OCI-LY7 (cell line): ENCODE measurements at regions not wholly inside any gene's neighbourhood (a gene's known extent, or its start where the extent isn't known, plus 50 kb on each side); places are given as distances from the start of the nearest gene placed in this dataset.
A peak's percentile ranks its signal among the peaks of the same experiment; 100 is the strongest.

Source experiments
- BruUV-seq: library from RNA; stranded (reverse); fragments of 400-500 nt; replicated peaks from 2 replicates; lab custom pipeline; 2021; lab: Mats Ljungman, UMichigan
- CTCF ChIA-PET: fragments of 300-600 bp; sonication (Branson Sonifier 250); formaldehyde crosslinking; loops from one replicate; lab custom pipeline; 2022; ENCODE audit warnings: antibody characterized with exemption; ENCODE audit not compliant: unreplicated experiment; lab: Charles Lee
- POLR2A ChIA-PET: fragments of 300-600 bp; sonication (Branson Sonifier 250); formaldehyde crosslinking; loops from one replicate; lab custom pipeline; 2022; ENCODE audit warnings: antibody characterized with exemption; lab: Charles Lee
- DNase-seq: peaks from one replicate; pipeline ENCODE4 v3.0.0-alpha.2; 2015; ENCODE audit warnings: low spot score
- H2AFZ ChIP-seq: fragments of 200-600 bp; sonication (generic), shearing (Covaris generic); 2 replicates; pipeline ENCODE4 v1.6.1; 2014; ENCODE audit warnings: mild to moderate bottlenecking, antibody characterized with exemption, low read length, moderate library complexity
- H3K27ac ChIP-seq: fragments of 200-600 bp; sonication (generic); 2 replicates; pipeline ENCODE4 v1.5.1; 2014; ENCODE audit warnings: mixed run types, low read depth, mild to moderate bottlenecking, moderate library complexity, low read length, inconsistent platforms; ENCODE audit not compliant: poor library complexity, severe bottlenecking
- H3K36me3 ChIP-seq: fragments of 200-600 bp; sonication (generic); 2 replicates; pipeline ENCODE4 v1.6.1; 2014; ENCODE audit warnings: mild to moderate bottlenecking, antibody characterized with exemption, low read length, moderate library complexity, mixed read lengths; ENCODE audit not compliant: insufficient read depth
- H3K4me1 ChIP-seq: fragments of 200-600 bp; sonication (generic); 2 replicates; pipeline ENCODE4 v1.5.1; 2014; ENCODE audit warnings: mild to moderate bottlenecking, low read length; ENCODE audit not compliant: insufficient read depth, poor library complexity, severe bottlenecking
- H3K4me2 ChIP-seq: fragments of 200-600 bp; sonication (generic); 2 replicates; pipeline ENCODE4 v1.6.1; 2014; ENCODE audit warnings: mild to moderate bottlenecking, low read length
- H3K4me3 ChIP-seq: fragments of 200-600 bp; sonication (generic); 2 replicates; pipeline ENCODE4 v1.5.1; 2014; ENCODE audit warnings: mild to moderate bottlenecking, low read depth, low read length; ENCODE audit not compliant: poor library complexity, severe bottlenecking
- H3K79me2 ChIP-seq: fragments of 200-600 bp; sonication (generic); 2 replicates; pipeline ENCODE4 v1.6.1; 2016; ENCODE audit warnings: low read depth, mild to moderate bottlenecking, low read length, moderate library complexity, mixed read lengths; ENCODE audit not compliant: insufficient read depth
- H3K9me2 ChIP-seq: fragments of 200-600 bp; sonication (generic); 2 replicates; pipeline ENCODE4 v1.6.1; 2016; ENCODE audit warnings: mild to moderate bottlenecking, low read length, mixed read lengths; ENCODE audit not compliant: insufficient read depth
- H3K9me3 ChIP-seq: fragments of 200-600 bp; sonication (generic); 2 replicates; pipeline ENCODE4 v1.6.1; 2014; ENCODE audit warnings: mild to moderate bottlenecking, mixed run types, low read length, mixed read lengths
- H4K20me1 ChIP-seq: fragments of 200-600 bp; sonication (generic); 2 replicates; pipeline ENCODE4 v1.6.1; 2014; ENCODE audit warnings: mild to moderate bottlenecking, antibody characterized with exemption, low read length, moderate library complexity, mixed read lengths; ENCODE audit not compliant: insufficient read depth
- EZH2phosphoT487 ChIP-seq: fragments of 200-600 bp; sonication (generic); IDR thresholded peaks from 2 replicates; pipeline ENCODE4 v1.6.1; 2018; ENCODE audit warnings: low read depth, borderline replicate concordance, mild to moderate bottlenecking, mixed run types, antibody characterized with exemption, low read length, moderate library complexity, mixed read lengths
- intact Hi-C: fragments of 100-400 bp; cut with micrococcal nuclease; formaldehyde crosslinking; loops from one replicate; pipeline ENCODE4 v1.10.0; 2022; ENCODE audit not compliant: unreplicated experiment
- TF ChIP-seq, protein P1 (sequence below): fragments of 200-600 bp; sonication (generic); conservative IDR thresholded peaks from 2 replicates; pipeline ENCODE4 v1.5.1; 2014; ENCODE audit warnings: mild to moderate bottlenecking, antibody characterized with exemption, low read length, moderate library complexity, mixed read lengths

DNA sequence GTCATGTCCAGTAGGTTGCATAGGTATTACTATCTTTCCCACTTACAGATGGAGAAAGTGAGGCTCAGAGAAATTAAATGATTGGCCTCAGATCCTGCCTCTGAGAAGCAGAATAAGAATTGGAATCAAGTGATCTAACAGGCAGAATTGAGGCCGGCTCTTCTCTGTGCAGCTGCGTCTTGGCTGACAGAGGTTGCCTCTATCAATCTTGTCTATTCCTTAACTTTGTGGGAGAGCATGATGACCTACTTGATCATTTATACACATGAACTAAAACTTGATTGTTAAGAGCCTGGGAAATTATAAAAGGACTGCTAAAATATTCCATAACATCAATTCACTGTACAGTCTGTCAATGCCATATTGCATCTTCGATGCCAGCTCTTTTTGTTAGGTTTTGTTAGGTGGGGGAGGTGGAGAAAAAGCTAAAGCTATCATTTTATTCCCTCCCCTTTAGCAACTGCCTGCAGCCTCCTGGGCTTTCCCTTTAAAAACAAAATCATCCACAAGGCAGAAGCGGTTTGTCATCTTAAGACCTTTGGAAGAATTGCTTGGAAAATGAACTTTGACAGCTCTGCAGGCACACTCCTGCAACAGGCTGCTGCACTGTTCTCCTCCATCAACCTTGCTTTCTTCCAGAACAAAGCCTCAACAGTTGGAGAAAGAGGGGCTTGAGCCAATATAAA lies 247.4 kb downstream of the SMARCA2 start:
- Histone ChIP-seq H3K27ac (no peak overlapping the region), H3K36me3 (no peaks in the 10 kb centered on the region), H3K79me2 (no peaks in the 10 kb centered on the region), H3K9me3 (no peaks in the 10 kb centered on the region; the same call in 1 of the 2 replicates), H3K4me2 (0 out of 2 replicates have a peak overlapping the region, but pooled peaks have one; percentile 28), H3K4me1 (peaks cover 55% of the 10 kb centered on the region), H4K20me1 (no peaks in the 10 kb centered on the region), H3K4me3 (no peak overlapping the region), H2AFZ (no peak overlapping the region), H3K9me2 (no peaks in the 10 kb centered on the region)
- intact Hi-C loops = no loop called here
- ChIA-PET POLR2A (interaction anchor here (0.6 to 2.1 kb wide), 7 partner anchors 9 to 427 kb away, joined by 3 to 7 read pairs (median 3); no protein-coding TSS in a partner anchor), CTCF (no interaction called here)
- no peak for DNase-seq
- TF ChIP-seq, protein P1, sequence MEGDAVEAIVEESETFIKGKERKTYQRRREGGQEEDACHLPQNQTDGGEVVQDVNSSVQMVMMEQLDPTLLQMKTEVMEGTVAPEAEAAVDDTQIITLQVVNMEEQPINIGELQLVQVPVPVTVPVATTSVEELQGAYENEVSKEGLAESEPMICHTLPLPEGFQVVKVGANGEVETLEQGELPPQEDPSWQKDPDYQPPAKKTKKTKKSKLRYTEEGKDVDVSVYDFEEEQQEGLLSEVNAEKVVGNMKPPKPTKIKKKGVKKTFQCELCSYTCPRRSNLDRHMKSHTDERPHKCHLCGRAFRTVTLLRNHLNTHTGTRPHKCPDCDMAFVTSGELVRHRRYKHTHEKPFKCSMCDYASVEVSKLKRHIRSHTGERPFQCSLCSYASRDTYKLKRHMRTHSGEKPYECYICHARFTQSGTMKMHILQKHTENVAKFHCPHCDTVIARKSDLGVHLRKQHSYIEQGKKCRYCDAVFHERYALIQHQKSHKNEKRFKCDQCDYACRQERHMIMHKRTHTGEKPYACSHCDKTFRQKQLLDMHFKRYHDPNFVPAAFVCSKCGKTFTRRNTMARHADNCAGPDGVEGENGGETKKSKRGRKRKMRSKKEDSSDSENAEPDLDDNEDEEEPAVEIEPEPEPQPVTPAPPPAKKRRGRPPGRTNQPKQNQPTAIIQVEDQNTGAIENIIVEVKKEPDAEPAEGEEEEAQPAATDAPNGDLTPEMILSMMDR = no peak
- no peak for TF ChIP-seq EZH2phosphoT487
- BruUV-seq = no TSS peak

DNA sequence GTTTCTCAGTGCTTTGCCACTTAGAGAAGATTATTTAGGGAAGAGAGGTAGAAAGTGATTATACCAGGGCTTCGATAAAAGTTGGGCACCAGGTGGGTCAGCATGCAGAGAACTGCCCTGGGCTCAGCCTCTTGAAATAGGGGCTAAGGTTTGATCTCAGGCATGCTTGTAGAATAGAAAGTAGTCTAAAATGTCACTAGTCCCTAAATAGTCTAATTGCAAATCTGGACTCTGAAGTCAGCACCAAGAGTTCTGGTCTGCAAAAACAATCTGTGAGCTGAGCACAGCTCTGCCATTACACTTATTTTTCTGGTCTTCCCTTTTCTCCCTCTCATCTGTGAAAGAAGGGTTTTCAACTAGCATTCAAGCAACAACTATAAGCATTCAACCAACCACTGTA lies 248.0 kb downstream of the SMARCA2 start:
- Histone ChIP-seq H3K4me3 (no peak overlapping the region), H3K9me2 (no peaks in the 10 kb centered on the region), H3K27ac (no peak overlapping the region), H2AFZ (no peak overlapping the region), H4K20me1 (no peaks in the 10 kb centered on the region), H3K79me2 (no peaks in the 10 kb centered on the region), H3K4me1 (peaks cover 49% of the 10 kb centered on the region), H3K9me3 (no peaks in the 10 kb centered on the region; the same call in 1 of the 2 replicates), H3K36me3 (no peaks in the 10 kb centered on the region), H3K4me2 (peak overlapping the region; percentile 28; the same call in 1 of the 2 replicates)
- no peak for DNase-seq
- ChIA-PET CTCF (no interaction called here), POLR2A (interaction anchor here (0.6 to 1.9 kb wide), 4 partner anchors 9 to 426 kb away, joined by 3 to 5 read pairs (median 3); no protein-coding TSS in a partner anchor)
- intact Hi-C loops = no loop called here
- BruUV-seq = no TSS peak
- TF ChIP-seq, protein P1 = no peak
- no peak for TF ChIP-seq EZH2phosphoT487

DNA sequence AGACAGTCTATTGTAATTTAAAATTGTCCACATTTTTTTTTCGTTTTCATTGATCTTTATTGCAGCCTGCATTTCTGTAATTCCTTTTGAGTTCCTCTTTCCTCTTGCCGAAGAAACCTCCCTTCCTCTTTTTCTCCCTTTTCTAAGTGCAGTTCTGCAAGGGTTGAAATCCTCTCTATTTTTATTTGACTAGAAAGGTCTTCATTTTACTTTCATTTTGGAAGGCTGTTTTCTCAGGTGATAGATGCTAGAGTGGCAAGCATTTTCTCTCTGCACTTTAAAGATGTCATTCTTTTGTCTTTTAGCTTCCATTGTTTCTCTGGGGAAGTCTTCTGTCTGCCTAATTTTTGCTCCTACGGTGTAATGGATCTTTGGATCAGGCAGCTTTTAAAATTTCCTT lies 248.5 kb downstream of the SMARCA2 start:
- peak; percentile 15 for DNase-seq
- Histone ChIP-seq H3K27ac (no peak overlapping the region), H3K4me3 (no peak overlapping the region), H3K4me2 (peak overlapping the region; percentile 28; the same call in 1 of the 2 replicates), H3K4me1 (peaks cover 43% of the 10 kb centered on the region), H3K36me3 (no peaks in the 10 kb centered on the region), H3K79me2 (no peaks in the 10 kb centered on the region), H2AFZ (no peak overlapping the region), H4K20me1 (no peaks in the 10 kb centered on the region), H3K9me2 (no peaks in the 10 kb centered on the region), H3K9me3 (no peaks in the 10 kb centered on the region; the same call in 1 of the 2 replicates)
- TF ChIP-seq EZH2phosphoT487 = no peak
- TF ChIP-seq, protein P1 = no peak
- intact Hi-C loops = no loop called here
- CTCF ChIA-PET = no interaction called here
- no TSS peak for BruUV-seq
- POLR2A ChIA-PET = interaction anchor here (0.8 to 1.9 kb wide), 3 partner anchors 8 to 25 kb away, joined by 3 to 5 read pairs (median 3); no protein-coding TSS in a partner anchor
